Activated T-helper 17 cell treated with anti-CD3 and anti-CD28 coated beads, Interleukin-2, amount 50 U/mL, for 72 hours (primary cell): ENCODE measurements at regions not wholly inside any gene's neighbourhood (a gene's known extent, or its start where the extent isn't known, plus 50 kb on each side); places are given as distances from the start of the nearest gene placed in this dataset.

ENCODE experiments used
- ATAC-seq: fragments of 150-1000 bp; cut with Tn5 transposase; replicated peaks from 2 replicates; pipeline ENCODE4 v1.10.0; 2021; ENCODE audit warnings: mild to moderate bottlenecking, moderate library complexity
- H3K27ac Mint-ChIP-seq: one replicate; pipeline ENCODE4 v1.8.0; 2022; ENCODE audit warnings: mixed read lengths
- H3K27me3 Mint-ChIP-seq: one replicate; pipeline ENCODE4 v1.8.0; 2022; ENCODE audit warnings: mixed read lengths
- H3K36me3 Mint-ChIP-seq: one replicate; pipeline ENCODE4 v1.8.0; 2022; ENCODE audit warnings: low read depth, mild to moderate bottlenecking, mixed read lengths
- H3K4me1 Mint-ChIP-seq: one replicate; pipeline ENCODE4 v1.8.0; 2022; ENCODE audit warnings: mixed read lengths
- H3K4me3 Mint-ChIP-seq: one replicate; pipeline ENCODE4 v1.8.0; 2022; ENCODE audit warnings: mild to moderate bottlenecking, mixed read lengths
- H3K9me3 Mint-ChIP-seq: one replicate; pipeline ENCODE4 v1.8.0; 2022; ENCODE audit warnings: mixed read lengths

DNA sequence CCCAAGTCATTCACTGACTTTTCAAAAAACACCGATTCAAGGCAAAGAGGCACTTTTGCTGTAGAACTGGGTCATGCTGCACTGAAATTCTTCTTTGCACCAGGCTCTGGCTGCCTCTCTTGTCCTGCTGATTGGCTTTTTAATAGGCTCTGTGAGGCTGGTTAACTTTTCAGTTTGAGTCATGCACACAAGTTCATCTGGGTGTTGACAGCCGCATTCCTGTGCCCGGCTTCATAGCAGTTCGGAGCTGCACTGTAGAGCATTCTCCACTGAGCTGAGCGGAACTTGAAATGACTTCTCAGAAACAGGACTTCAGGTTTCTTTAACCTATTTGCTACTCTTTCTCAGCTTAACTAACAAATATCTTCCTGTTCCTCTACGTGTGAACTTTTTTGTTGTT lies 978.3 kb downstream of the UQCRFS1 start:
- no peaks in the 10 kb centered on the region for H3K36me3 Mint-ChIP-seq
- no peaks in the 10 kb centered on the region for H3K27me3 Mint-ChIP-seq
- H3K4me1 Mint-ChIP-seq: no peaks in the 10 kb centered on the region
- no peak for ATAC-seq
- no peak overlapping the region for H3K4me3 Mint-ChIP-seq
- H3K27ac Mint-ChIP-seq: no peak overlapping the region
- H3K9me3 Mint-ChIP-seq: peaks cover 9% of the 10 kb centered on the region

DNA sequence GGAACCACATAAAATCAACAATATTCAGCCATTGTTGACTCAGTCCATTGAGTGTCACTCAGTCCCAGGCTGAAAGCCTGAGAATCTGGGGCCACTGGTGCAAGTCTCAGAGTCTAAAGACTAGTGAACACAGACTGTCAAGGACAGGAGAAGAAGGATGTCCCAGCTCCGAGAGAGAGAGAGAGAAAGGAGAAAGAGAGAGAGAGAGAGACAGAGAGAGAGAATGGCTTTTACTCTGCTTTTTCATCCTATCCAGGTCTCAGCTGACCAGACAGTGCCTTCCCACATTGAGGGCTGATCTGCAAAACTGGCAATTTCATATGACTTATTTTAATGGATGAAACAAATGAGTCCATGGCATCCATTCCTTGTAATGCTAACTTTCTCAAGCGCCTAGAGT lies 984.1 kb downstream of the UQCRFS1 start:
- Mint-ChIP-seq H3K36me3 (no peaks in the 10 kb centered on the region), H3K9me3 (no peaks in the 10 kb centered on the region), H3K27ac (no peak overlapping the region), H3K27me3 (no peaks in the 10 kb centered on the region), H3K4me3 (no peak overlapping the region), H3K4me1 (no peaks in the 10 kb centered on the region)
- ATAC-seq: no peak

GRCh38 chr19:28224441-28224840 lies 988.5 kb downstream of the UQCRFS1 start:
- ATAC-seq: no peak
- no peaks in the 10 kb centered on the region for H3K9me3 Mint-ChIP-seq
- no peak overlapping the region for H3K27ac Mint-ChIP-seq
- H3K36me3 Mint-ChIP-seq: no peaks in the 10 kb centered on the region
- no peak overlapping the region for H3K4me3 Mint-ChIP-seq
- no peaks in the 10 kb centered on the region for H3K27me3 Mint-ChIP-seq
- H3K4me1 Mint-ChIP-seq: no peaks in the 10 kb centered on the region

DNA sequence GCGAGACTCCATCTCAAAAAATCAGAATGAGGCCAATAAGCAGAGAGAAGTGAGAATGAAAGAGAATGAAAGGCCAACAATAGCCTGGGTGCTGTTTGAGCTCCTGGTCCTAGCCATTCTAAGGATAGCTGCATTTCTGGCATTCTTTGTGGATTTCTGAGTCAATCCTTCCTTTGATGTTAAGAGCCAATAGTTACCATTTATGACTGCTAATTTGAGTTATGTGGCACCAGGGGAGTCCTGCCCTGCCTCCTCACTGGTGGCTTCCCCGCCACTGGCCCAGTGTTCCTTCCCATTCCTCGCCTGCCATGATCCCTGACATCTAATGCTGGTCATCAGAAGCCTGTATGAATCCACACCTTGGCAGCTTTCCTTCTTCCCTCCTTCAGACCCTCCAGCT lies 991.2 kb downstream of the UQCRFS1 start:
- H3K4me3 Mint-ChIP-seq: no peak overlapping the region
- ATAC-seq: no peak
- no peaks in the 10 kb centered on the region for H3K9me3 Mint-ChIP-seq
- no peaks in the 10 kb centered on the region for H3K36me3 Mint-ChIP-seq
- H3K27ac Mint-ChIP-seq: no peak overlapping the region
- no peaks in the 10 kb centered on the region for H3K4me1 Mint-ChIP-seq
- no peaks in the 10 kb centered on the region for H3K27me3 Mint-ChIP-seq

DNA sequence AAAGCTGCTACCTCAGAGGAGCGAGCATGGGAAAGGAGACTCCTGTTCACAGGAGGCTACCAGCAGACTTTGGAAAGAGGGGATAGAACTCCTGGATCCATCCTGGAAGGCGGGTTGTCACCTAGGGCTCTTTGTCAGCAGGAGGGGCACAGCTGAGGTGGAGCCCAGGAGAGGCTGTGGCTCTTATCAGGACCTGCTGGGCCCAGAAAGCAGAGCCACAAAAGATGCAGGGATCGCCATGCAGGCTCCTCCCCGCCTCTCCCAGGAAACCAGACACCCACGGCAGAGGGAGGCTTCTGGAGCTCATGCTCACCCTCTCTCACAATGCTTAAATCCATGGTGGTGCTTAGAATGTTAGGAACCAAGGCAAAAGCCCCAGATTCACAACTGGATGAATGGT lies 994.2 kb downstream of the UQCRFS1 start:
- Mint-ChIP-seq H3K4me3 (no peak overlapping the region), H3K9me3 (peaks cover 12% of the 10 kb centered on the region), H3K27ac (no peak overlapping the region), H3K27me3 (peaks cover 4% of the 10 kb centered on the region), H3K36me3 (no peaks in the 10 kb centered on the region), H3K4me1 (no peaks in the 10 kb centered on the region)
- no peak for ATAC-seq

- ATAC-seq: no peak
- Mint-ChIP-seq H3K27me3 (peaks cover 4% of the 10 kb centered on the region), H3K36me3 (no peaks in the 10 kb centered on the region), H3K27ac (no peak overlapping the region), H3K4me1 (no peaks in the 10 kb centered on the region), H3K9me3 (peaks cover 15% of the 10 kb centered on the region), H3K4me3 (no peak overlapping the region)
These were observed 995.9 kb downstream of the UQCRFS1 start for GRCh38 chr19:28217022-28217421.

DNA sequence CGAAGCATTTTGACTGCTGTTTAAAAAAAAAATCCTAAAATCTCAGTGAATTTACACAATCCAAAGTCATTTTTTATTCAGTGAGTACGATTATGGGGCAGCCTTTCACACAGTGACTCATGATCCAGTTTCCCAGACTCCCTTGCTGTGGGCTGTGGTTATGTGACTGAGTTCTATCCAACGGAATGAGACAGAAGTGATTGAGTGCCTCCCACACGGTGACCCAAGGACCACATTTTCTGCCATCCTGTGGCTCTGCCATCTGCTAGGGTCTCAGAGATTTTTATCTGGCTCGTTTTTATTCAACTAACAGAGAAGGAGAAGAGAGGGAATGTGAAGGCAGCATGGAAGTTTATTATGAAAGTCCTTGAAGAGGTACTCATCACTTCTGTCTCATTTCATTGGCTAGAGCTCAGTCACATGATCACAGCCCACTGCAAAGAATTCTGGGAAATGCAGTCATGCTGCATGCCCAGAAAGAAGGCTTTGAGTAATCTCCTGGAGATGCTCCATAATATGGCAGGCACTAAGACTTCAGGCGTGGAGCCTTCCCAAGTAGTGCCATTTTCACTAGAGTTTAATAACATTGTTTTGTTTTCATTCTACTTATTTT lies 999.4 kb downstream of the UQCRFS1 start:
- H3K36me3 Mint-ChIP-seq: no peaks in the 10 kb centered on the region
- H3K4me1 Mint-ChIP-seq: no peaks in the 10 kb centered on the region
- H3K27ac Mint-ChIP-seq: no peak overlapping the region
- peaks cover 21% of the 10 kb centered on the region for H3K9me3 Mint-ChIP-seq
- no peak for ATAC-seq
- peaks cover 4% of the 10 kb centered on the region for H3K27me3 Mint-ChIP-seq
- no peak overlapping the region for H3K4me3 Mint-ChIP-seq

- no peaks in the 10 kb centered on the region for H3K4me1 Mint-ChIP-seq
- H3K36me3 Mint-ChIP-seq: no peaks in the 10 kb centered on the region
- peaks cover 4% of the 10 kb centered on the region for H3K27me3 Mint-ChIP-seq
- peaks cover 21% of the 10 kb centered on the region for H3K9me3 Mint-ChIP-seq
- no peak overlapping the region for H3K27ac Mint-ChIP-seq
- H3K4me3 Mint-ChIP-seq: no peak overlapping the region
- no peak for ATAC-seq
These were observed 1002.1 kb downstream of the UQCRFS1 start for GRCh38 chr19:28210886-28211285.

DNA sequence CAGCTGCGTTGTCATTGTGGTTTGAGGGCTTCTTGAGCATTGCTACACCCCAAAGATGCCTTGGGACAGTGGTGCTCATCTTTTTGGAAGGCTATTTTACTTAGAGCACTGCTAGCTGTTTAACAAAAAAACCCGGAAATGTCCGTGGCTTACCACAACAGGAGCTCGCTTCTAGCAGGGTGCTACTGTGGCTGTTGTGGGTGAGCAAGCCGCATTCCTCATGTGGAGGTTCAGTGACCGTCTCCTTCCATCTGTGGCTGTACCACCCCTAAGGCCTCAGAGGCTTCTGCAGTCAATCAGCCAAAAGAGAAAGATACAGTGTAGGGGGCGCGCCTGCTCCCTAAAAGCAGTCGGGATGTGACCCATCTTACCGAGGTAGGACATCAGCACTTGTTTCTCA lies 1004.2 kb downstream of the UQCRFS1 start:
- Mint-ChIP-seq H3K4me1 (no peaks in the 10 kb centered on the region), H3K4me3 (no peak overlapping the region), H3K36me3 (no peaks in the 10 kb centered on the region), H3K27me3 (no peaks in the 10 kb centered on the region), H3K9me3 (peaks cover 17% of the 10 kb centered on the region), H3K27ac (no peak overlapping the region)
- ATAC-seq: no peak

DNA sequence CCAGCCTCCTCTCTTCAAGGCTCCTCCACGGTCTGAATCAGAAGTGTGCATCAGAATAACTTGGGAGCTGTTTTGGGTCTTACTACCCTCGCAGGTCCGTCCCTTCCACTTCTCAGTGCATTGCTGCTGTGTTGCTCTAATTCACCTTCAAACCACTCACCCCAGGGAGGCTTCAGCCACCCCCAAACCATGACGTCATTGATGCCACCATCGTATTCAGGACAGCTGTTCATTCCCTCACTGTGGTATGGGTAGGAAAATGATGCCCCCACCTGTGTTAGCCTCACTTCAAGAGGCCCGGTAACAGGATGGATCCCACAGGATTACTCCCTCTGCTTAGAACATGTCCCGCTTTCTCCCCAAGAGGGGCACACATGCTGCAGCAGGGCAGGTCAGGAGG lies 1005.7 kb downstream of the UQCRFS1 start:
- no peak for ATAC-seq
- Mint-ChIP-seq H3K4me1 (no peaks in the 10 kb centered on the region), H3K36me3 (no peaks in the 10 kb centered on the region), H3K9me3 (peaks cover 21% of the 10 kb centered on the region), H3K27me3 (no peaks in the 10 kb centered on the region), H3K27ac (no peak overlapping the region), H3K4me3 (no peak overlapping the region)

- no peaks in the 10 kb centered on the region for H3K4me1 Mint-ChIP-seq
- no peaks in the 10 kb centered on the region for H3K27me3 Mint-ChIP-seq
- no peak overlapping the region for H3K4me3 Mint-ChIP-seq
- H3K27ac Mint-ChIP-seq: no peak overlapping the region
- no peaks in the 10 kb centered on the region for H3K36me3 Mint-ChIP-seq
- H3K9me3 Mint-ChIP-seq: peaks cover 20% of the 10 kb centered on the region
- ATAC-seq: no peak
These were observed 1011.4 kb downstream of the UQCRFS1 start for GRCh38 chr19:28201462-28201943.

DNA sequence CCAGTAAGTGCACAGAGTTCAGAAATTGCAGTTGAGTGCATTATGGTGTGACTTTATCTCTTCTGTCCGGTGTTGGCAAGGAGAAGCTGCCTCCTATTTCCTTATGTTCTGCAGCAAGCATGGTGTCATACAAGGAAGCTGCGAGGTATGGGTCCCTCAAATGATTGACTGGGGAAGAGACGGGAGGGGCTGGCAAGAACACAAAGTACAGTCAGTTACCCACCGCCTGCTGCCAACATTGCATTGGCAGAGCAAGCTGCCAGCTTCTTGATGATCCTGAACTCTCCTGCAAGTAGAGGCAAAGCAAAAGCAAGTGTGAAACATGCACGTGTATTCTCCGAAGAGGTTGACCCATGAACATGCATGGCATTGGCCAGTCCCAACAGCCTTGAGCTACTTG lies 1013.6 kb downstream of the UQCRFS1 start:
- Mint-ChIP-seq H3K9me3 (peaks cover 18% of the 10 kb centered on the region), H3K36me3 (no peaks in the 10 kb centered on the region), H3K27ac (no peak overlapping the region), H3K4me1 (no peaks in the 10 kb centered on the region), H3K27me3 (no peaks in the 10 kb centered on the region), H3K4me3 (no peak overlapping the region)
- no peak for ATAC-seq

DNA sequence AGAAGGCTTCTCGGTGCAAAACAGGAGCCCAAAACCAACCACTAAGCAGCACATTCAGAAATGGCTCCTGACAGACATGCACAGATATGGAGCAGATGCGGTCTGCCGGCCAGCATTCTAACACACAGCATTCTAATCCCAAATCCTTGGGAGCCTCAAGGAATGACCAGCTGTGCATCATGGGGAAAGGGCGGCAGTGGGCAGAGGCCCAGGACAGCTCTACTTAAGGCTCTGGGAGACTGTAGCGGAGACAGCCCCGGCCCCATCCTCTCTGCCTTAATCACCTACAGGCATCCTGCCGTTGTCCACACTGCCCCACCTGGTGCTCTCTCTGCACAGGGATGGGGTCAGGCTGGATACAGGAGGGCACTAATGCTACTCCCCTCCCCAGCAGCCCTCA lies 1016.0 kb downstream of the UQCRFS1 start:
- Mint-ChIP-seq H3K4me3 (no peak overlapping the region), H3K36me3 (no peaks in the 10 kb centered on the region), H3K27me3 (no peaks in the 10 kb centered on the region), H3K9me3 (peaks cover 13% of the 10 kb centered on the region), H3K27ac (no peak overlapping the region), H3K4me1 (no peaks in the 10 kb centered on the region)
- ATAC-seq: no peak

DNA sequence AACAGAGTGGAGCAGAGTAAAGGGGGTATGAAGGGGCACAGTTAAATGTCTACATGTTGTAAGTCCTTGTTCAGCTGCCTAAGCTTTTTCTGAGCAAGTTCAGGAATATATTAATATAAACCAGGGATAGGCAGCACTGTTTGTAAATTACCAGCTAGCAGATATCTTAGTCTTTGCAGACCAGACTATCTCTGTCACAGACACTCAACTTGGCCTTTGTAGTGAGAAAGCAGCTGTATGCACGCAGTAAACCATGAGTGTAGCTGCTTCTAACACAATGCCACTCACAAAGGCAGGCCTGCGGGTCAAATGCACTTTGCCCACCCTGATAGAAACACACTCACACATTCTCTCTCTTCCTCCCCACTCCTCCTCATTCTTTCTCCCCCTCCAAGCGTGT lies 1016.9 kb downstream of the UQCRFS1 start:
- H3K4me1 Mint-ChIP-seq: no peaks in the 10 kb centered on the region
- H3K9me3 Mint-ChIP-seq: peaks cover 12% of the 10 kb centered on the region
- no peak for ATAC-seq
- no peaks in the 10 kb centered on the region for H3K36me3 Mint-ChIP-seq
- no peak overlapping the region for H3K27ac Mint-ChIP-seq
- no peak overlapping the region for H3K4me3 Mint-ChIP-seq
- no peaks in the 10 kb centered on the region for H3K27me3 Mint-ChIP-seq

GRCh38 chr19:28185646-28186045 lies 1027.3 kb downstream of the UQCRFS1 start:
- no peak for ATAC-seq
- no peaks in the 10 kb centered on the region for H3K36me3 Mint-ChIP-seq
- H3K4me3 Mint-ChIP-seq: no peak overlapping the region
- peaks cover 6% of the 10 kb centered on the region for H3K9me3 Mint-ChIP-seq
- no peaks in the 10 kb centered on the region for H3K4me1 Mint-ChIP-seq
- H3K27me3 Mint-ChIP-seq: no peaks in the 10 kb centered on the region
- no peak overlapping the region for H3K27ac Mint-ChIP-seq

- Mint-ChIP-seq H3K36me3 (no peaks in the 10 kb centered on the region), H3K4me3 (no peak overlapping the region), H3K4me1 (no peaks in the 10 kb centered on the region), H3K27ac (no peak overlapping the region), H3K27me3 (no peaks in the 10 kb centered on the region), H3K9me3 (peaks cover 6% of the 10 kb centered on the region)
- no peak for ATAC-seq
These were observed 1028.0 kb downstream of the UQCRFS1 start for GRCh38 chr19:28184997-28185396.
